ENCODE measurements at regions not wholly inside any gene's neighbourhood (a gene's known extent, or its start where the extent isn't known, plus 50 kb on each side); places are given as distances from the start of the nearest gene placed in this dataset.

DNA sequence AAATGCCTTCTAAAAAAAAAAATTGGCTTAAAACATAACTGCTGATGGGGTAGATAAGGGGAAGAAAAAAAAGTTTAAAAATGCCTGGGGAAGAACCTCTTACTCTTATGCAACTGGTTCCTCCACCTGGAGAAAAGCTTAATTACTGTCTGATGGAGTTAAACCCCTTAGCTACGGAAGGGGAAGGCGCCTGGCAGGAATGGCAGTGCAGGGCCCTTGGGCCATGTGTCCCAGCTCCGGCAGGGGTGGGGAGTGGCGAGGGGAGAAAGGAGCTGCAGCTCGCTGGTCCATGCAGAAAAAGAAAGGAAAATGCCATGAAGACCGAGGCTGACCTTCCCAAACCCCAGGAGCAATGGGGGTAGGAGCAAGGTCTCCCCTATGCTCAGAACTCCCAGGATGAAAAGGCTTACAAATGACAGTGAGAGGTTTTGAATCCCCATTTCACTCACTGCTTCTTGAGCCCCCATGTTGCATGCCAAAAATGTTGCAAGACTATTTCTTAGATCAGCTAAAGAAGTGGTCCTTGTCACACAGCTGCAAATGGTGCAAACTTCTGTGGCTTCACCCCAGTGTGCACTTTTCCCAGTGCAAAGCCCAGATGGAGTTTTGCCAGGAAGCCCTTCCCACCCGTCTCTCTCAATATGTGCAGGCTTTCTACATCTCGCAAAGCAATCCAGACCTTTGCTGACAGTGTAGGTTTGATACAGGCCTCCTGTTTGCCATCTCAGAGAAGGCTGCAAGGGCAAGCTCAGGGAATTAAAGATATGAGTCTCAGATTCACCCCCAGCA lies 204.8 kb upstream of the CT83 start:
- TF ChIP-seq, protein P1, sequence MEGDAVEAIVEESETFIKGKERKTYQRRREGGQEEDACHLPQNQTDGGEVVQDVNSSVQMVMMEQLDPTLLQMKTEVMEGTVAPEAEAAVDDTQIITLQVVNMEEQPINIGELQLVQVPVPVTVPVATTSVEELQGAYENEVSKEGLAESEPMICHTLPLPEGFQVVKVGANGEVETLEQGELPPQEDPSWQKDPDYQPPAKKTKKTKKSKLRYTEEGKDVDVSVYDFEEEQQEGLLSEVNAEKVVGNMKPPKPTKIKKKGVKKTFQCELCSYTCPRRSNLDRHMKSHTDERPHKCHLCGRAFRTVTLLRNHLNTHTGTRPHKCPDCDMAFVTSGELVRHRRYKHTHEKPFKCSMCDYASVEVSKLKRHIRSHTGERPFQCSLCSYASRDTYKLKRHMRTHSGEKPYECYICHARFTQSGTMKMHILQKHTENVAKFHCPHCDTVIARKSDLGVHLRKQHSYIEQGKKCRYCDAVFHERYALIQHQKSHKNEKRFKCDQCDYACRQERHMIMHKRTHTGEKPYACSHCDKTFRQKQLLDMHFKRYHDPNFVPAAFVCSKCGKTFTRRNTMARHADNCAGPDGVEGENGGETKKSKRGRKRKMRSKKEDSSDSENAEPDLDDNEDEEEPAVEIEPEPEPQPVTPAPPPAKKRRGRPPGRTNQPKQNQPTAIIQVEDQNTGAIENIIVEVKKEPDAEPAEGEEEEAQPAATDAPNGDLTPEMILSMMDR (IDR thresholded peaks at IDR 0.05; ENCODE audit: control extremely low read depth, extremely low read depth) = no peak
- H3K27me3 ChIP-seq (ENCODE audit: control insufficient read depth in 3 of 3, insufficient read depth in 3 of 3, low read length in 2 of 3) = no peaks in the 10 kb centered on the region
- DNase-seq (peak; percentile 51 to 67 (median 59)), ATAC-seq (ENCODE audit: insufficient read depth, low FRiP score) (no peak)
- H3K4me3 ChIP-seq = no peak overlapping the region
- no peak overlapping the region for H3K27ac ChIP-seq (ENCODE audit: low read depth in 1 of 2, low read length in 1 of 2)
- H3K9ac ChIP-seq (ENCODE audit: insufficient read depth in 1 of 2, low read length in 2 of 2) = no peak overlapping the region
- no peaks in the 10 kb centered on the region for H3K36me3 ChIP-seq (ENCODE audit: control insufficient read depth in 4 of 4, insufficient read depth in 4 of 4, low read length in 4 of 4)
- no peaks in the 10 kb centered on the region for H3K4me1 ChIP-seq (ENCODE audit: control insufficient read depth in 5 of 5, insufficient read depth in 5 of 5, low read length in 5 of 5)
- 63 to 74% methylated on average over 8 of the region's 8 CpGs for WGBS, 2 donors
- H3K9me3 ChIP-seq (ENCODE audit: control insufficient read depth in 4 of 4, insufficient read depth in 3 of 4, low read length in 3 of 4) = peaks cover 0 to 3% (median under 1%) of the 10 kb centered on the region in 4 donors

DNA sequence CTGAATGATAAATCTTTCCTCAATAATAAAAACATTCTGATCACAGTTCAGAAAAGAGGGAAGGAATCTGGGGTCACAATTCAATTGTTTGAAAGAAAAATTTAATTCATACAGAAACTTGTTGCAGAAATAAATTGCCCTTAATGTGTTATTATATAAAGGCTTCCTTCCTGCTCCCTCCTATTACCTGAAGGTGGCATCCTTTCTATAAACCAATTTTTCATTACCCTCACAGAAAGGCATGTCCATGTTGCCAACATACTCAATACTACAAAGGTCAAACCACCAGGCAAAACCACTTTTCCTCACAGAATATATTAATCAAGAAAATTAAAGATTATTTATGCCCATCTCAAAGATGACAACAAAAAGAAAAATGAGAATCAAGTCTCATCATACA lies 194.3 kb upstream of the CT83 start:
- Histone ChIP-seq H3K4me1 (ENCODE audit: control insufficient read depth in 5 of 5, insufficient read depth in 5 of 5, low read length in 5 of 5) (no peaks in the 10 kb centered on the region), H3K27ac (ENCODE audit: low read depth in 1 of 2, low read length in 1 of 2) (no peak overlapping the region), H3K9me3 (ENCODE audit: control insufficient read depth in 4 of 4, insufficient read depth in 3 of 4, low read length in 3 of 4) (no peaks in the 10 kb centered on the region), H3K9ac (ENCODE audit: insufficient read depth in 1 of 2, low read length in 2 of 2) (no peak overlapping the region), H3K27me3 (ENCODE audit: control insufficient read depth in 3 of 3, insufficient read depth in 3 of 3, low read length in 2 of 3) (no peaks in the 10 kb centered on the region), H3K36me3 (ENCODE audit: control insufficient read depth in 4 of 4, insufficient read depth in 4 of 4, low read length in 4 of 4) (no peaks in the 10 kb centered on the region), H3K4me3 (no peak overlapping the region)
- ATAC-seq (ENCODE audit: insufficient read depth, low FRiP score) = no peak
- DNase-seq = no peak
- TF ChIP-seq, protein P1 (IDR thresholded peaks at IDR 0.05; ENCODE audit: control extremely low read depth, extremely low read depth) = no peak

DNA sequence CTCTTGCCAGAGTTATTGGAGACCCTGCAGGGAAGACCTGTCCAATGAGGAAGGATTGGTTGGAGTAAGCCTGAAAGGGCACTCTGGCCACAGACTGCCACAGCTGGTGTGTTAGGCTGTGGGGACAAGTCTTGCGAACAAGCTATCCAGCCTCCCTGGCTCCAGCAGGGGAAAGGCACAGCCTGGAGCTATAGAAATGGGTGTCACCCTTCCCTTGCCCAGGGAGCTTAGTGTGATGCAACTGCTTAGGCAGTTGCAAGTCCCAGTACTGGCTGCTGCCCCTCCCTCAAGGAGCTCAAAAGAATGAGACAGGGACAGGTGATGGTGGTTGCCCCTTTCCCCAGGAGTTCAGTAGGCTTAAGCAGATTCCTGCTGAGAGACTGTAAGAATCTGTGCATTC lies 165.7 kb upstream of the CT83 start:
- 89 to 100% methylated on average over 1 of the region's 1 CpG for WGBS, 2 donors
- no peak overlapping the region for H3K27ac ChIP-seq (ENCODE audit: low read depth in 1 of 2, low read length in 1 of 2)
- DNase-seq (no peak), ATAC-seq (ENCODE audit: insufficient read depth, low FRiP score) (no peak)
- no peaks in the 10 kb centered on the region for H3K36me3 ChIP-seq (ENCODE audit: control insufficient read depth in 4 of 4, insufficient read depth in 4 of 4, low read length in 4 of 4)
- H3K4me3 ChIP-seq = no peak overlapping the region
- TF ChIP-seq, protein P1 (IDR thresholded peaks at IDR 0.05; ENCODE audit: control extremely low read depth, extremely low read depth) = no peak
- peaks cover 0 to 2% (median 0%) of the 10 kb centered on the region in 4 donors for H3K9me3 ChIP-seq (ENCODE audit: control insufficient read depth in 4 of 4, insufficient read depth in 3 of 4, low read length in 3 of 4)
- H3K4me1 ChIP-seq (ENCODE audit: control insufficient read depth in 5 of 5, insufficient read depth in 5 of 5, low read length in 5 of 5) = no peaks in the 10 kb centered on the region
- H3K27me3 ChIP-seq (ENCODE audit: control insufficient read depth in 3 of 3, insufficient read depth in 3 of 3, low read length in 2 of 3) = no peaks in the 10 kb centered on the region
- no peak overlapping the region for H3K9ac ChIP-seq (ENCODE audit: insufficient read depth in 1 of 2, low read length in 2 of 2)

DNA sequence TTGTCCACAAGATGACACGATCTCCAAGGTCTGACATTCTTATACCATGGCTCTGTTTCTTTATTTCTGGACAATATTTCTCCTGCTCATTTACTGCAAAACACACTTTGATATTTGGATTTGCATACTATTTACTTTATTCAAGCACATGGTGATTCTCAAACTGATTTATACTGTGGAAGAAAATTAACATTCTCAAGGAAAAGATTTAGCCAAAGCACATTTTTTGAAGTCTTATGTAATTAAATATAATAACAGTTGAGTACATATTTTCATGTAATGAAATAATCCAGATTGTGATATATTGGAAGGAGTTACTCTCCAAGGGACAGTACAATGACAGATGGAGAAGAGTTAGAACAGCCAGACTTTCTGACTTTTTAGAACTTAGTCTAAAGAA lies 155.8 kb upstream of the CT83 start:
- 50 to 54% methylated on average over 1 of the region's 1 CpG for WGBS, 2 donors
- H3K9me3 ChIP-seq (ENCODE audit: control insufficient read depth in 4 of 4, insufficient read depth in 3 of 4, low read length in 3 of 4) = no peaks in the 10 kb centered on the region
- TF ChIP-seq, protein P1 (IDR thresholded peaks at IDR 0.05; ENCODE audit: control extremely low read depth, extremely low read depth) = no peak

More for the DNA sequence above, 155.8 kb upstream of the CT83 start:
- H3K27ac ChIP-seq (ENCODE audit: low read depth in 1 of 2, low read length in 1 of 2) = no peak overlapping the region
- H3K36me3 ChIP-seq (ENCODE audit: control insufficient read depth in 4 of 4, insufficient read depth in 4 of 4, low read length in 4 of 4) = no peaks in the 10 kb centered on the region
- H3K4me3 ChIP-seq = no peak overlapping the region
- H3K27me3 ChIP-seq (ENCODE audit: control insufficient read depth in 3 of 3, insufficient read depth in 3 of 3, low read length in 2 of 3) = no peaks in the 10 kb centered on the region
- ATAC-seq (ENCODE audit: insufficient read depth, low FRiP score) = no peak
- H3K9ac ChIP-seq (ENCODE audit: insufficient read depth in 1 of 2, low read length in 2 of 2) = no peak overlapping the region
- no peak for DNase-seq
- no peaks in the 10 kb centered on the region for H3K4me1 ChIP-seq (ENCODE audit: control insufficient read depth in 5 of 5, insufficient read depth in 5 of 5, low read length in 5 of 5)
